Myocyte (in vitro differentiated cells): ENCODE measurements at regions not wholly inside any gene's neighbourhood (a gene's known extent, or its start where the extent isn't known, plus 50 kb on each side); places are given as distances from the start of the nearest gene placed in this dataset.
"Not testable (repeated sequence)": the region's sequence is repeated elsewhere in the genome, so short reads cannot be mapped to it uniquely, and the experiment has no call there.

Experiments used
- DNase-seq: peaks from one replicate; pipeline ENCODE4 v3.0.0-alpha.2; 2012; ENCODE audit warnings: low read depth

GRCh38 chr1:168421399-168422004 is 122.3 kb downstream of the XCL2 start:
- no peak for DNase-seq

DNA sequence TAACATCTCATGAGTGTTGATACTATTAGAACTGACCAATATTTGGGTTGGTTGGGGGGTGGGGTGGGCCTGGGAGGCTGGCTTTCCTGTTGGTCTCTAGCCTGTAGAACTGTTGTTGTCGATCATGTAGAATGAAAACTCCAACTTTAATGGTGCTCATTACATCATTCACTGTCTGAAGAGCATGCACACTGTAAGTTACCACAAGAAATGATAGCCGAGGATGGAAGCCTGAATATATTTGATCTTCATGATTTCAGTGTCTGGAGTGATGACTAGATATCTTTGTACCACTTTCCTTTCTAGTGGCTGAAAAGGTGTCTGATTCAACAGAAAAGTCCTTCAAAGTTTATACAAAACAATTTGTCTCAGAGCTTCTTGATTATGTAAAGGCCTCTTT is 123.6 kb downstream of the XCL2 start:
- no peak for DNase-seq

DNA sequence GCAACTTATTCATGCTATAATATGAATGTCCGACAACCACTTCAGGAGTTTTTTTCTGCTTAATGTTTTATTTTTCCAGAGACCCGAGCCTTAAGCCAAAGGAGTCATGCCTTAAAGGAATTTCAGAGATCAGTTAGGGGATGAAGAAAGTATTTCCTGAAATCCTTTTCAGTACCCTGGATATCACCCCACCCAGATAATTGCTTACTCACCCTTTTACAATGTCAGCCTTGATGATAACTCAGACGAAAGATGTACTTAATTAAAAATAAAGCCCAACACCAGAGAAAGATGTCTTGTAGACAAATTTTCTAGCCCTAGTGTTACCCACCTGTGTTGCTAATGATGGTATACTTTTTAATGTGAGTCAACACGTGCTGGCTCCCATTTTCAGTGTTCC is 124.1 kb downstream of the XCL2 start:
- no peak for DNase-seq

DNA sequence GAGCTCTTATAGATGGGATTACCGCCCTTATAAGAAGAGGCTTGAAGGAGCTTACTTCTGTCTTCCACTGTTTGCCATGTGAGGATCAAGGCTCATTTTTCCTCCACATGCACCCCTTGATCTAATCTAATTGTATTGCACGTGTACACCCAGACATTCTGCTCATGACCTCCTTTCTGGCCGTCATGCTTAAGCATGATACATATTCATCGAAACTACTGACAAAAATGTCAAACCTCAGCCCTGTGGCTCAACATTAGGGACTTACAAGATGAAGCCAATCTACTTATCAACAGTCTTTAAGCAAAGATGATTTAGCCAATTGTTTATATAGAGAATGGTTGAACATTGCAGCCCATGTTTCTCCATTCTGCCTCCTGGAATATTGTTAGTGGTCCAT is 127.6 kb downstream of the XCL2 start:
- no peak for DNase-seq

- DNase-seq: no peak
Measured at GRCh38 chr1:168414914-168415313, 128.9 kb downstream of the XCL2 start.

DNA sequence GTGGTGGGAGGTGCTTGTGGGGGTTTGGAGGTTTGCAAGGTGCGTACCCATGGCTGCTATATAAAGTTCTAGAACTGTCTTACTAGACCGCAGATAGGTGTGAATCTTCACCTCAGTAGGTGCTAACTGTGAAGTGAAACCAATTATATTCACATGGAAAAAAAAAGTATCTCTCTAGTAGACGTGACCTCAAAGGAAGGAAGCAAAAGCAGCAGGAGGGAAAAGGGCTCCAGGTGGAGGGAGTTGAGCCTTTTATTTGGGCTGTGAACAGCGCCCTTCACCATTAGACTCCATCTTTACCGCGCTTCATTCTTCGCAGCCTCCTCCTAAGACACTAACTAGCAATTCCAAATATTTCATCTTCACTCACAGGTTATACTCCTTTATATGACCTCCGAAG is 129.8 kb downstream of the TBX19 start:
- no peak for DNase-seq

DNA sequence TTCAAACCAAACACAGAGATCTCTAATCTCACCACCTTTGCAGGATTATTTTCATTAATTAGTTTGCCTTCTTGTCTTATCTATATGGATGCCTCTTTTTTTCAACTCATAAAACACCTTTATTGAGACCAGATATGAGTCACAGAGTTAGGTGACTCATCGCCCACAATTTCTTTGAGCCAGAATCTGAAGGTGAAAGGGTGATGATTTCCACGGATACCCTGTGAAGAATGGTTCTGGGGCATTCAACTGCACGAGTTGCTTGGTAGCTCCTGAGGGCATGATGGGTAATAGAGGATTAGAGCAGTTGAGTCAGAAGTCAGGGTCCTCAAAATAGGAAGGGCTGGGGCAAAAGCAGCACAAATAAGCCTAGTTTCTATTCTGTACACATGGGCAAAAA is 128.2 kb downstream of the TBX19 start:
- no peak for DNase-seq

DNA sequence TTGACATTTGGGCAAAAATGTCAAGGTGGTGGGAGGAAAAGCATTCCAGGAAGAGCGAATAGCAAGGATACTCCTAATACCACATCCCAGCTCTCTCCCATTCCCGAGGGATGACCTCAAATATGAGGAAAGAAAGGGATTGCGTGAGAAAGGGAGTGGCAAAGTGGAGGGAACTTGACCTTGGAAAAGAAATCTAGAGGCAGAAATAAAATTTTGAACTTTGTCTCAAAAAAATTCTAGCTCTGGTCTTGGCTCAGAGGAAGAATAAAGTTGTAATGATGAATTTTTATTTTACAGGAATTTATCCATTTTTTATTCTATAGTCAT is 127.8 kb downstream of the TBX19 start:
- peak; percentile 12 for DNase-seq

DNA sequence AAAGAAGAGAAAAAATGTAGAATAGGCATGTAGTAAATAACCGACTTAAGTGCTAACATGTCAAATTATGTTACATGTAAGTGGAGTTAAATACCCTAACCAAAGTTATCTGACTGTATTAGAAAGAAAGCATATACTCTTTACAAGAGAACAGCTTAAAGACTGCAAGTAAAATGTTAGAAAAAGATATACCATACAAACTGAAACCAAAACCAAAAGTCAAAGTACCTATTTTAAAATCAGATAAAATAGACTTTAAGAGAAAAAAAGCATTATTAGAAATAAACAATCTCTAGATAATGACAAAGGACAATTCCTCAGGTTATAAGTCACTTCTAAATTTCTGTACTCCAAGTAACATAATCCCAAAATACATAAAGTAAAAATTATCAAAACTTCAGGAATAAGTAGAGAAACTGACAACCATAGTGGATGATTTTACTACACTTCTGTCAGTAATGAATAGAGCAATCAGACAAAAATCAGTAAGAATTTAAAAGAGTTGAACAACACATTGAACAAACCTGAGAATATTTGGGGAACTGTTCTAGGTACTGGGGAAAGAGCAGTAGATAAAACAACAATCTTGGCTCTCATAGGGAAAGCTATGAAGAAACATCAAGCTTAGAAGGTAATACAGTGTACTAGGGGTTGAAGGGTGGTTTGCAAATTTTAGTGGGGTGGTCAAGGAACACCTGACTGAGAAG is 127.3 kb downstream of the TBX19 start:
- no peak for DNase-seq

DNA sequence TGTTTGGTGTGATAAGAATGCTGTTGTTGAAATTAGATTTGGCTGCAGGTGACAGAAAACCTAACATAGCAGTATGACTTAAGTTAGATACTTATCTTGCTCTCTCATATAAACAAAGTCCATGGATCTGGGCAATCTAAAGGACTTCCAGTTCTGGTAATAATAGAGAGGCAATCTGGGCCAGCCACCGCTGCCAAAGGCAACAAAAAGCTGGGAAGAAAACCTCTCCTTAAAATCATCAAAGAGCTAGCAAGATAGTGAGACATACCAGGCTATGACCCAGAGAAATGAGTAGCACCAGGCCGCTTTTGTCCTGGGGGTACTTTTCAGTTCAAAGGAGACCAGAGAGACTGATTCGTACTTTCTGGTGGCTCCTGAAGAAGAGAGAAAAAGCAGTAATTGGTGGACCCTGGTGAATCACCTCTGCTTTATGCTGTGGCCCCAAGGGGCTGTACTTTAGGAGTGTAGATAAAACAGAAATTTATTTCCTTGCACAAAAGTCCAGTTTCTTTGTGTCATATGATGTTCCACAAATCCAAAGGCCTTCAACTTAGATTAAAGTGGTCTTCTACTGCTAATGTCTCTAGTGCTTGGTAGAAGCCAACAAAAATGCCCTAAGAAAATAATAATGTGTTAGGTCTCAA is 125.4 kb downstream of the TBX19 start:
- no peak for DNase-seq

DNA sequence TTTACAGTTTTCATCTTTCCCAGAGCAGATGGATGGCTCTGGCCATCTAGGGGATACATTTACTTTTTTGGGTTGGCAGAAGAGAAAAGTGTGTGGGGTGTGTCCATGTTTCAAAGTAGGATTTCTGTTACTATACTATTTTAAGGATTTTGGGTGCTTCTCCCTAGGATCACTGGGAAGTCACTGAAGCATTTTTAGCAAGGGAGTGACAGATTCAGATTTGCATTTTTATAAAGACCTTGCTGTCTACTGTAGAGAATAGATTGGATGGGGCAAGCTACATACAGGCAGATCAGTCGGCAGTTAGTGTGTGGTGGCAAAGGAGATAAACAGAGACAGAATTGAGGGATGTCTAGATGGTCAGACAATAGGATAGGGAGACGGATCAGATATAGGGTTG is 122.5 kb downstream of the TBX19 start:
- DNase-seq: no peak

- DNase-seq: not testable (repeated sequence)
Measured at GRCh38 chr1:168402466-168402865, 121.8 kb downstream of the TBX19 start.

DNA sequence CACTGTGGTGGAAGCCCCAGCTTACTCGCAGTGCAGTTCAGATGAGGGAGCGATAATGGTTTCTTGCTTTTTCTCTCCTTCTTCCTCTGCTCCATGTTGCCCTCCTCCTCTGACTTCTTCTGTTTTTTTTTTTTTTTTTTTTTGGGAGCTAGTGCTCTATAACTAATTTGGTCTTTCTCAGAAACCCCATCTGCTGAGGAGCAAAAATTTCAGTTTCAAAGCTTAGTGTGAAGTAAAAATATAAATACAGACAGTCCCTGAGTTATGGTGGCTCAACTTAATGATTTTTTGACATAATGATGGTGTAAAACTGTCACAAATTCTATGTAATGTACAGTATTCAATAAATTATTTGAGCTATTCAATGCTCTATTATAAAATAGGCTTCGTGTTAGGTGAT is 120.7 kb downstream of the TBX19 start:
- DNase-seq: no peak

DNA sequence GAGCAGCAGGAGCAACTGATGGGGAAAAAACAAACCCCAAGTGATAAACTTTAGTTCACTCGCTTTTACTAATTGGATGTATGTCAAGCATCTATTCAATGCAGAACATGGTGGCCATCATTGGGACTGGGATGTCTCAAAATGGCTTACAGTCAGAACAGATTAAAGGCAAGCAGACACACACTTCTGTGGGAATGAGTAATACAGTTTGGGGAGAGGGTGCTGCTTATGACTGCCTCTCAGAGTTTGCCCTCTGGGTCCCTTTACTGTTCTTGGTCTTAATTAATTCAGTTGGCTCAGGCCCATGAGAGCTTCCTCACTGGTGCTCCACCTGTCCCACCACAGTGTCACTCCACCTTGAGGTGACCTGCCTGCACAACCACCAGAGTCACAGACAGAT is 119.5 kb downstream of the TBX19 start:
- DNase-seq: no peak

- no peak for DNase-seq
Measured at GRCh38 chr1:168397806-168398205, 117.1 kb downstream of the TBX19 start.

DNA sequence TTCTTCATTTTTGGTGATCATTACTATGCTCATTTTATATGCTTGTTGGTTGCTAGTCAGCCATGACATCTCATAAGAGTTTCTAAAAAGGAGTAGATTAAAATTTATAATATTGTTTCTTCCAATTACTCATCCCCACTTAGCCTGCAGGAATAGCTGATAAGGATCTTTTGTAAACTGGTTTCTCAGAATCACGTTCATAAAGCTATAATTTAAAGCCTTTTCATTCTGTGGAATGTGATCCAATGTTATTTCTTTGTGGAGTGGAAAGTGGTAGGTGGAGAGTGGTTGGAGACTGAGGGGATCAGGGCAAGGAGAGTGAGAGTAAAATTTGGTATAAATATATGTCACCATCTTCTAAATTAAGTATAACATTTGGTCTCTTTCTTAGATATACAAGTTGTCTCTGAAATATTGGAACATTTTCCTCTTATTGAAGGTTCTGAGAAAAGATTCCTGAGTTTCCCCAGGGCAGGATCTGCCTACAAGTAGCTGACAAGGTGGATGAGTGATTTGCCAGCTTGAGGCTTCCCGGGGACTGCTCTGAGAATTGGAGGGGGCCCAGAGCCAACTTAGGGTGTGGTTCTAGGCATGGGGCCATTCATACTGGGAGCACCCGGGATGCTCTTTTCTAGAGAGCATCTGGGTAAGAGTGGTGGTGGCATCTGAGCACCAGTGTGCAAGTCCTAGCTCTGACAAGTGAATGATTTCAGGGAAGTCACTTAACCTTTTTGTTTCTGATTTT is 116.4 kb downstream of the TBX19 start:
- DNase-seq: no peak

DNA sequence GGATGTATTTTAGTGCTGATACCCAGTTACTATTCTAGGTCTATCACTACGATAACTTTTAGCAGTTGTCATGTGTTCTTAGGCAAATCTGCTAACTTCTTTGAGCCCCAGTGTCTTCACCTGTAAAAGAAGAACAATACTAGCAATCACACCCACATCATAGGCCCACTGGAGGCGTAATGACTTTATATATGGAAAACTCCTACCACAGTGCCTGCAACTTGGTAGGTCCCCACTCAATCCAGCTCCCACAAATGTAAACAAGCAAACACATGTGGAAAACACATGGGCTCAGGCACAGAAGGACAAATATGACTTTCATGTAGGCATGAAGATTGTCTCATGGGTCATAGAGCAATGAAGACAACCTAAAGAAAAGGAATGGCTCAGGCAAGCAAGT is 115.8 kb downstream of the TBX19 start:
- DNase-seq: no peak

DNA sequence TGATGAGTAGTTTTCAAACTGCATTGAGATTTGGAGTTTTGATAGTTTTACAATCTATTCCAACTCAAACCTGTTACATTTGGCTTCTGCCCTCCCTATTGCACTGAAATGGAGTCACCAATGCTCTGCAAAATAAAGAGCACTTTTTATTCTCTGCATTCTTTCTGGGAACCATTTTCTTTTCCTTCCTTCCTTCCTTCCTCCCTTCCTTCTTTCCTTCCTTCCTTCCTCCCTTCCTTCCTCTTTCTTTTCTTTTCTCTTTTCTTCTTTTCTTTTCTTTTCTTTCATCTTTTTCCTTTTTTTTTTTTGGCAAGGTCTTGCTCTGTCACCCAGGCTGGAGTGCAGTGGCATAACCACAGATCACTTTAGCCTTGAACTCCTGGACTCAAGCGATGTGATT is 114.2 kb downstream of the TBX19 start:
- DNase-seq: no peak

- DNase-seq: no peak
Measured at GRCh38 chr1:168392958-168393549, 112.4 kb downstream of the TBX19 start.

GRCh38 chr1:168391851-168392681 is 111.4 kb downstream of the TBX19 start:
- no peak for DNase-seq

- no peak for DNase-seq
Measured at GRCh38 chr1:168390271-168390670, 109.6 kb downstream of the TBX19 start.
